ENCODE measurements at regions not wholly inside any gene's neighbourhood (a gene's known extent, or its start where the extent isn't known, plus 50 kb on each side); places are given as distances from the start of the nearest gene placed in this dataset.

GRCh38 chr6:95133578-95133977 lies 443.8 kb upstream of the MANEA start (continued):
- TF ChIP-seq, protein P1, sequence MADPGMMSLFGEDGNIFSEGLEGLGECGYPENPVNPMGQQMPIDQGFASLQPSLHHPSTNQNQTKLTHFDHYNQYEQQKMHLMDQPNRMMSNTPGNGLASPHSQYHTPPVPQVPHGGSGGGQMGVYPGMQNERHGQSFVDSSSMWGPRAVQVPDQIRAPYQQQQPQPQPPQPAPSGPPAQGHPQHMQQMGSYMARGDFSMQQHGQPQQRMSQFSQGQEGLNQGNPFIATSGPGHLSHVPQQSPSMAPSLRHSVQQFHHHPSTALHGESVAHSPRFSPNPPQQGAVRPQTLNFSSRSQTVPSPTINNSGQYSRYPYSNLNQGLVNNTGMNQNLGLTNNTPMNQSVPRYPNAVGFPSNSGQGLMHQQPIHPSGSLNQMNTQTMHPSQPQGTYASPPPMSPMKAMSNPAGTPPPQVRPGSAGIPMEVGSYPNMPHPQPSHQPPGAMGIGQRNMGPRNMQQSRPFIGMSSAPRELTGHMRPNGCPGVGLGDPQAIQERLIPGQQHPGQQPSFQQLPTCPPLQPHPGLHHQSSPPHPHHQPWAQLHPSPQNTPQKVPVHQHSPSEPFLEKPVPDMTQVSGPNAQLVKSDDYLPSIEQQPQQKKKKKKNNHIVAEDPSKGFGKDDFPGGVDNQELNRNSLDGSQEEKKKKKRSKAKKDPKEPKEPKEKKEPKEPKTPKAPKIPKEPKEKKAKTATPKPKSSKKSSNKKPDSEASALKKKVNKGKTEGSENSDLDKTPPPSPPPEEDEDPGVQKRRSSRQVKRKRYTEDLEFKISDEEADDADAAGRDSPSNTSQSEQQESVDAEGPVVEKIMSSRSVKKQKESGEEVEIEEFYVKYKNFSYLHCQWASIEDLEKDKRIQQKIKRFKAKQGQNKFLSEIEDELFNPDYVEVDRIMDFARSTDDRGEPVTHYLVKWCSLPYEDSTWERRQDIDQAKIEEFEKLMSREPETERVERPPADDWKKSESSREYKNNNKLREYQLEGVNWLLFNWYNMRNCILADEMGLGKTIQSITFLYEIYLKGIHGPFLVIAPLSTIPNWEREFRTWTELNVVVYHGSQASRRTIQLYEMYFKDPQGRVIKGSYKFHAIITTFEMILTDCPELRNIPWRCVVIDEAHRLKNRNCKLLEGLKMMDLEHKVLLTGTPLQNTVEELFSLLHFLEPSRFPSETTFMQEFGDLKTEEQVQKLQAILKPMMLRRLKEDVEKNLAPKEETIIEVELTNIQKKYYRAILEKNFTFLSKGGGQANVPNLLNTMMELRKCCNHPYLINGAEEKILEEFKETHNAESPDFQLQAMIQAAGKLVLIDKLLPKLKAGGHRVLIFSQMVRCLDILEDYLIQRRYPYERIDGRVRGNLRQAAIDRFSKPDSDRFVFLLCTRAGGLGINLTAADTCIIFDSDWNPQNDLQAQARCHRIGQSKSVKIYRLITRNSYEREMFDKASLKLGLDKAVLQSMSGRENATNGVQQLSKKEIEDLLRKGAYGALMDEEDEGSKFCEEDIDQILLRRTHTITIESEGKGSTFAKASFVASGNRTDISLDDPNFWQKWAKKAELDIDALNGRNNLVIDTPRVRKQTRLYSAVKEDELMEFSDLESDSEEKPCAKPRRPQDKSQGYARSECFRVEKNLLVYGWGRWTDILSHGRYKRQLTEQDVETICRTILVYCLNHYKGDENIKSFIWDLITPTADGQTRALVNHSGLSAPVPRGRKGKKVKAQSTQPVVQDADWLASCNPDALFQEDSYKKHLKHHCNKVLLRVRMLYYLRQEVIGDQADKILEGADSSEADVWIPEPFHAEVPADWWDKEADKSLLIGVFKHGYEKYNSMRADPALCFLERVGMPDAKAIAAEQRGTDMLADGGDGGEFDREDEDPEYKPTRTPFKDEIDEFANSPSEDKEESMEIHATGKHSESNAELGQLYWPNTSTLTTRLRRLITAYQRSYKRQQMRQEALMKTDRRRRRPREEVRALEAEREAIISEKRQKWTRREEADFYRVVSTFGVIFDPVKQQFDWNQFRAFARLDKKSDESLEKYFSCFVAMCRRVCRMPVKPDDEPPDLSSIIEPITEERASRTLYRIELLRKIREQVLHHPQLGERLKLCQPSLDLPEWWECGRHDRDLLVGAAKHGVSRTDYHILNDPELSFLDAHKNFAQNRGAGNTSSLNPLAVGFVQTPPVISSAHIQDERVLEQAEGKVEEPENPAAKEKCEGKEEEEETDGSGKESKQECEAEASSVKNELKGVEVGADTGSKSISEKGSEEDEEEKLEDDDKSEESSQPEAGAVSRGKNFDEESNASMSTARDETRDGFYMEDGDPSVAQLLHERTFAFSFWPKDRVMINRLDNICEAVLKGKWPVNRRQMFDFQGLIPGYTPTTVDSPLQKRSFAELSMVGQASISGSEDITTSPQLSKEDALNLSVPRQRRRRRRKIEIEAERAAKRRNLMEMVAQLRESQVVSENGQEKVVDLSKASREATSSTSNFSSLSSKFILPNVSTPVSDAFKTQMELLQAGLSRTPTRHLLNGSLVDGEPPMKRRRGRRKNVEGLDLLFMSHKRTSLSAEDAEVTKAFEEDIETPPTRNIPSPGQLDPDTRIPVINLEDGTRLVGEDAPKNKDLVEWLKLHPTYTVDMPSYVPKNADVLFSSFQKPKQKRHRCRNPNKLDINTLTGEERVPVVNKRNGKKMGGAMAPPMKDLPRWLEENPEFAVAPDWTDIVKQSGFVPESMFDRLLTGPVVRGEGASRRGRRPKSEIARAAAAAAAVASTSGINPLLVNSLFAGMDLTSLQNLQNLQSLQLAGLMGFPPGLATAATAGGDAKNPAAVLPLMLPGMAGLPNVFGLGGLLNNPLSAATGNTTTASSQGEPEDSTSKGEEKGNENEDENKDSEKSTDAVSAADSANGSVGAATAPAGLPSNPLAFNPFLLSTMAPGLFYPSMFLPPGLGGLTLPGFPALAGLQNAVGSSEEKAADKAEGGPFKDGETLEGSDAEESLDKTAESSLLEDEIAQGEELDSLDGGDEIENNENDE (IDR thresholded peaks at IDR 0.05; ENCODE audit: insufficient replicate concordance, low read length): no peak
- no peak for TF ChIP-seq TBP (IDR thresholded peaks at IDR 0.05; ENCODE audit: low read depth, low read length)
